Lower leg skin (tissue), 4 donors: ENCODE measurements at regions not wholly inside any gene's neighbourhood (a gene's known extent, or its start where the extent isn't known, plus 50 kb on each side); places are given as distances from the start of the nearest gene placed in this dataset.

Experiments used
- DNase-seq, 2 donors: peaks; one replicate each; pipeline ENCODE4 v3.0.0-alpha.2; 2019; ENCODE audit warnings: low spot score in 2 of 2
- H3K4me3 ChIP-seq: fragments of 200-600 bp; sonication (generic); 2 replicates; pipeline ENCODE4 v1.5.1; 2017; ENCODE audit warnings: mild to moderate bottlenecking, low read depth; ENCODE audit not compliant: poor library complexity, severe bottlenecking
- CTCF ChIP-seq, 3 donors: fragments of 450-650 bp; IDR thresholded peaks; one replicate each; pipeline ENCODE4 v1.5.1; 2016; ENCODE audit warnings: antibody characterized with exemption in 3 of 3, mild to moderate bottlenecking in 3 of 3, moderate library complexity in 2 of 3
- POLR2A ChIP-seq, 2 donors: fragments of 450-650 bp; IDR thresholded peaks; one replicate each; pipeline ENCODE4 v1.6.1; 2016 to 2017; ENCODE audit warnings: antibody characterized with exemption in 2 of 2, mild to moderate bottlenecking in 1 of 2, moderate library complexity in 1 of 2
- WGBS, 2 donors: methylation state at CpG; one replicate each; pipeline ENCODE4 v1.1.5; 2018; 5-methylcytosine and 5-hydroxymethylcytosine counted together
- intact Hi-C: fragments of 100-400 bp; cut with DNase I; formaldehyde crosslinking; loops from one replicate; pipeline ENCODE4 v1.15.0; 2023; ENCODE audit warnings: low total_unique reads

GRCh38 chr14:54105898-54106297 lies 149.3 kb upstream of the BMP4 start:
- no peak overlapping the region for H3K4me3 ChIP-seq
- TF ChIP-seq POLR2A (IDR thresholded peaks at IDR 0.05) (no peak), CTCF (IDR thresholded peaks at IDR 0.05) (no peak)
- 53 to 75% methylated on average over 2 of the region's 2 CpGs for WGBS, 2 donors
- intact Hi-C loops: no loop called here
- DNase-seq: peak in 1 of 2 donors; percentile 42

- TF ChIP-seq CTCF (IDR thresholded peaks at IDR 0.05) (no peak), POLR2A (IDR thresholded peaks at IDR 0.05) (no peak)
- no peak for DNase-seq
- H3K4me3 ChIP-seq: no peak overlapping the region
- 25 to 26% methylated on average over 6 of the region's 6 CpGs for WGBS, 2 donors
- intact Hi-C loops: no loop called here
Observed at GRCh38 chr14:54106661-54107377, 150.2 kb upstream of the BMP4 start.

- 26 to 39% methylated on average over 3 of the region's 3 CpGs for WGBS, 2 donors
- TF ChIP-seq POLR2A (IDR thresholded peaks at IDR 0.05) (no peak), CTCF (IDR thresholded peaks at IDR 0.05) (no peak)
- DNase-seq: no peak
- H3K4me3 ChIP-seq: no peak overlapping the region
- intact Hi-C loops: no loop called here
Observed at GRCh38 chr14:54108481-54109471, 152.2 kb upstream of the BMP4 start.

GRCh38 chr14:54109521-54110120 lies 153.0 kb upstream of the BMP4 start:
- H3K4me3 ChIP-seq: no peak overlapping the region
- intact Hi-C loops: no loop called here
- WGBS, 2 donors: 86 to 93% methylated on average over 2 of the region's 2 CpGs
- no peak for DNase-seq
- TF ChIP-seq POLR2A (IDR thresholded peaks at IDR 0.05) (no peak), CTCF (IDR thresholded peaks at IDR 0.05) (no peak)

GRCh38 chr14:54114941-54115340 lies 158.3 kb upstream of the BMP4 start:
- no peak overlapping the region for H3K4me3 ChIP-seq
- TF ChIP-seq CTCF (IDR thresholded peaks at IDR 0.05): no peak
- TF ChIP-seq POLR2A (IDR thresholded peaks at IDR 0.05): no peak
- intact Hi-C loops: no loop called here
- DNase-seq: no peak
- 71 to 83% methylated on average over 1 of the region's 1 CpG for WGBS, 2 donors
